Duodenal mucosa (tissue), 2 donors: ENCODE measurements at regions not wholly inside any gene's neighbourhood (a gene's known extent, or its start where the extent isn't known, plus 50 kb on each side); places are given as distances from the start of the nearest gene placed in this dataset.

ENCODE experiments used
- H3K27ac ChIP-seq: one replicate; pipeline ENCODE4 v1.7.0; 2013; ENCODE audit warnings: low read depth, low read length
- H3K27me3 ChIP-seq, 2 donors: one replicate each; pipeline ENCODE4 v1.7.0; 2013; ENCODE audit warnings: low read length in 2 of 2, control low read depth in 1 of 2; ENCODE audit not compliant: insufficient read depth in 2 of 2, control insufficient read depth in 1 of 2
- H3K36me3 ChIP-seq, 2 donors: one replicate each; pipeline ENCODE4 v1.7.0; 2013; ENCODE audit warnings: low read length in 2 of 2, control low read depth in 1 of 2; ENCODE audit not compliant: insufficient read depth in 2 of 2, control insufficient read depth in 1 of 2
- H3K4me1 ChIP-seq, 2 donors: one replicate each; pipeline ENCODE4 v1.7.0; 2013; ENCODE audit warnings: low read length in 2 of 2, control low read depth in 1 of 2; ENCODE audit not compliant: insufficient read depth in 2 of 2, control insufficient read depth in 1 of 2
- H3K4me3 ChIP-seq, 2 donors: one replicate each; pipeline ENCODE4 v1.7.0; 2013; ENCODE audit warnings: low read length in 2 of 2, low read depth in 1 of 2
- H3K9ac ChIP-seq, 2 donors: one replicate each; pipeline ENCODE4 v1.7.0; 2013; ENCODE audit warnings: low read length in 2 of 2, low read depth in 1 of 2
- H3K9me3 ChIP-seq, 2 donors: one replicate each; pipeline ENCODE4 v1.7.0; 2013; ENCODE audit warnings: low read length in 2 of 2, control low read depth in 1 of 2; ENCODE audit not compliant: control insufficient read depth in 1 of 2

- H3K9ac ChIP-seq = no peak overlapping the region
- H3K36me3 ChIP-seq = no peaks in the 10 kb centered on the region
- no peak overlapping the region for H3K27ac ChIP-seq
Observed at GRCh38 chr3:24704496-24704895, 209.8 kb upstream of the THRB start.

GRCh38 chr3:24707936-24708335, 213.3 kb upstream of the THRB start:
- Histone ChIP-seq H3K9ac (no peak overlapping the region), H3K4me1 (no peaks in the 10 kb centered on the region), H3K27me3 (no peaks in the 10 kb centered on the region), H3K4me3 (no peak overlapping the region), H3K36me3 (no peaks in the 10 kb centered on the region), H3K27ac (no peak overlapping the region), H3K9me3 (no peaks in the 10 kb centered on the region)

More at GRCh38 chr3:24704496-24704895, 209.8 kb upstream of the THRB start:
- H3K9me3 ChIP-seq = no peaks in the 10 kb centered on the region
- no peak overlapping the region for H3K4me3 ChIP-seq
- no peaks in the 10 kb centered on the region for H3K27me3 ChIP-seq
- H3K4me1 ChIP-seq = no peaks in the 10 kb centered on the region

GRCh38 chr3:24709956-24710355, 215.3 kb upstream of the THRB start:
- Histone ChIP-seq H3K36me3 (no peaks in the 10 kb centered on the region), H3K9me3 (no peaks in the 10 kb centered on the region), H3K4me1 (no peaks in the 10 kb centered on the region), H3K27ac (no peak overlapping the region), H3K27me3 (no peaks in the 10 kb centered on the region), H3K4me3 (no peak overlapping the region), H3K9ac (no peak overlapping the region)

- H3K36me3 ChIP-seq = no peaks in the 10 kb centered on the region
- H3K27ac ChIP-seq = no peak overlapping the region
- no peaks in the 10 kb centered on the region for H3K9me3 ChIP-seq
- H3K9ac ChIP-seq = no peak overlapping the region
- H3K4me3 ChIP-seq = no peak overlapping the region
- H3K4me1 ChIP-seq = no peaks in the 10 kb centered on the region
- H3K27me3 ChIP-seq = no peaks in the 10 kb centered on the region
Observed at GRCh38 chr3:24713516-24713915, 218.9 kb upstream of the THRB start.

- Histone ChIP-seq H3K4me3 (no peak overlapping the region), H3K36me3 (no peaks in the 10 kb centered on the region), H3K27ac (no peak overlapping the region), H3K4me1 (no peaks in the 10 kb centered on the region), H3K27me3 (no peaks in the 10 kb centered on the region), H3K9ac (no peak overlapping the region), H3K9me3 (no peaks in the 10 kb centered on the region)
Observed at GRCh38 chr3:24714436-24714835, 219.8 kb upstream of the THRB start.

- Histone ChIP-seq H3K27me3 (no peaks in the 10 kb centered on the region), H3K4me3 (no peak overlapping the region), H3K27ac (no peak overlapping the region), H3K36me3 (no peaks in the 10 kb centered on the region), H3K9me3 (no peaks in the 10 kb centered on the region), H3K4me1 (no peaks in the 10 kb centered on the region), H3K9ac (no peak overlapping the region)
Observed at GRCh38 chr3:24715171-24715792, 220.6 kb upstream of the THRB start.

GRCh38 chr3:24722087-24722486, 227.4 kb upstream of the THRB start:
- Histone ChIP-seq H3K27me3 (no peaks in the 10 kb centered on the region), H3K4me1 (no peaks in the 10 kb centered on the region), H3K36me3 (no peaks in the 10 kb centered on the region), H3K9me3 (no peaks in the 10 kb centered on the region), H3K4me3 (no peak overlapping the region), H3K27ac (no peak overlapping the region), H3K9ac (no peak overlapping the region)

- Histone ChIP-seq H3K27me3 (no peaks in the 10 kb centered on the region), H3K9ac (no peak overlapping the region), H3K36me3 (no peaks in the 10 kb centered on the region), H3K4me3 (no peak overlapping the region), H3K4me1 (no peaks in the 10 kb centered on the region), H3K9me3 (no peaks in the 10 kb centered on the region), H3K27ac (no peak overlapping the region)
Observed at GRCh38 chr3:24725514-24726255, 231.0 kb upstream of the THRB start.

GRCh38 chr3:24726423-24726822, 231.8 kb upstream of the THRB start:
- Histone ChIP-seq H3K4me1 (no peaks in the 10 kb centered on the region), H3K27me3 (no peaks in the 10 kb centered on the region), H3K4me3 (no peak overlapping the region), H3K9me3 (no peaks in the 10 kb centered on the region), H3K36me3 (no peaks in the 10 kb centered on the region), H3K9ac (no peak overlapping the region), H3K27ac (no peak overlapping the region)

- no peak overlapping the region for H3K27ac ChIP-seq
- no peaks in the 10 kb centered on the region for H3K27me3 ChIP-seq
- no peaks in the 10 kb centered on the region for H3K9me3 ChIP-seq
- H3K36me3 ChIP-seq = no peaks in the 10 kb centered on the region
- H3K4me3 ChIP-seq = no peak overlapping the region
- H3K4me1 ChIP-seq = no peaks in the 10 kb centered on the region
- no peak overlapping the region for H3K9ac ChIP-seq
Observed at GRCh38 chr3:24730173-24730572, 235.5 kb upstream of the THRB start.
